Neural progenitor cell (in vitro differentiated cells): ENCODE measurements at regions not wholly inside any gene's neighbourhood (a gene's known extent, or its start where the extent isn't known, plus 50 kb on each side); places are given as distances from the start of the nearest gene placed in this dataset.

Experiments
- DNase-seq: peaks from one replicate; pipeline ENCODE4 v3.0.0-alpha.2; 2016; ENCODE audit warnings: low spot score
- H2AFZ ChIP-seq: fragments of 200-600 bp; sonication (generic); replicated peaks from 2 replicates; pipeline ENCODE4 v1.6.1; 2016; ENCODE audit warnings: antibody characterized with exemption
- H3F3A ChIP-seq: fragments of 200-600 bp; sonication (generic); 2 replicates; pipeline ENCODE4 v1.6.1; 2016; ENCODE audit warnings: antibody characterized with exemption, low read depth
- H3K27ac ChIP-seq: fragments of 200-600 bp; sonication (generic); 2 replicates; pipeline ENCODE4 v1.5.1; 2016; ENCODE audit warnings: mild to moderate bottlenecking
- H3K27me3 ChIP-seq: fragments of 200-600 bp; sonication (generic); 2 replicates; pipeline ENCODE4 v1.6.1; 2016; ENCODE audit warnings: mild to moderate bottlenecking, moderate library complexity
- H3K36me3 ChIP-seq: fragments of 200-600 bp; sonication (generic); 2 replicates; pipeline ENCODE4 v1.5.1; 2016
- H3K4me1 ChIP-seq: fragments of 200-600 bp; sonication (generic); 2 replicates; pipeline ENCODE4 v1.6.1; 2016; ENCODE audit warnings: mixed run types
- H3K4me2 ChIP-seq: fragments of 200-600 bp; sonication (generic); 2 replicates; pipeline ENCODE4 v1.6.1; 2016
- H3K4me3 ChIP-seq: fragments of 200-600 bp; sonication (generic); 2 replicates; pipeline ENCODE4 v1.5.1; 2016
- H3K79me2 ChIP-seq: fragments of 200-600 bp; sonication (generic); 2 replicates; pipeline ENCODE4 v1.6.1; 2016; ENCODE audit warnings: low read depth
- H3K9ac ChIP-seq: fragments of 200-600 bp; sonication (generic); 2 replicates; pipeline ENCODE4 v1.6.1; 2016
- H3K9me3 ChIP-seq: fragments of 200-600 bp; sonication (generic); 2 replicates; pipeline ENCODE4 v1.5.1; 2016; ENCODE audit warnings: low read depth
- H4K20me1 ChIP-seq: fragments of 200-600 bp; sonication (generic); 2 replicates; pipeline ENCODE4 v1.6.1; 2016; ENCODE audit warnings: low read depth
- H3K27ac Mint-ChIP-seq: 3 replicates; pipeline ENCODE4 v1.8.0; 2021; ENCODE audit warnings: mixed read lengths
- H3K27me3 Mint-ChIP-seq: 2 replicates; pipeline ENCODE4 v1.8.0; 2022; ENCODE audit warnings: low read depth, mild to moderate bottlenecking, inconsistent platforms, moderate library complexity, mixed read lengths; ENCODE audit not compliant: insufficient read depth
- H3K36me3 Mint-ChIP-seq: 3 replicates; pipeline ENCODE4 v1.8.0; 2021; ENCODE audit warnings: mixed read lengths
- H3K4me1 Mint-ChIP-seq: 3 replicates; pipeline ENCODE4 v1.8.0; 2021; ENCODE audit warnings: mixed read lengths
- H3K4me3 Mint-ChIP-seq: 3 replicates; pipeline ENCODE4 v1.8.0; 2021; ENCODE audit warnings: mild to moderate bottlenecking, moderate library complexity, mixed read lengths
- H3K9me3 Mint-ChIP-seq: 3 replicates; pipeline ENCODE4 v1.8.0; 2020; ENCODE audit warnings: mixed read lengths
- CTCF ChIP-seq: fragments of 200-600 bp; sonication (generic); IDR thresholded peaks from 2 replicates; pipeline ENCODE4 v1.5.1; 2017; ENCODE audit warnings: antibody characterized with exemption, mild to moderate bottlenecking
- EZH2 ChIP-seq: fragments of 200-600 bp; sonication (generic); IDR thresholded peaks from 2 replicates; pipeline ENCODE4 v1.6.1; 2017; ENCODE audit warnings: antibody characterized with exemption, mild to moderate bottlenecking, moderate library complexity
- EZH2phosphoT487 ChIP-seq: fragments of 200-600 bp; sonication (generic); IDR thresholded peaks from 2 replicates; pipeline ENCODE4 v1.6.1; 2017; ENCODE audit warnings: antibody characterized with exemption

GRCh38 chr5:149435660-149436059, 56.6 kb upstream of the IL17B start:
- H2AFZ ChIP-seq: no peak overlapping the region
- no peaks in the 10 kb centered on the region for H4K20me1 ChIP-seq
- H3K4me1 Mint-ChIP-seq: peaks cover 16% of the 10 kb centered on the region

GRCh38 chr5:149435015-149435376, 55.9 kb upstream of the IL17B start:
- H3F3A ChIP-seq: peaks cover 9% of the 10 kb centered on the region
- Mint-ChIP-seq H3K27ac (no peak overlapping the region), H3K9me3 (no peaks in the 10 kb centered on the region), H3K4me1 (peaks cover 15% of the 10 kb centered on the region), H3K36me3 (no peaks in the 10 kb centered on the region), H3K27me3 (peaks cover 9% of the 10 kb centered on the region), H3K4me3 (no peak overlapping the region)
- H3K79me2 ChIP-seq: no peaks in the 10 kb centered on the region
- no peak overlapping the region for H3K4me2 ChIP-seq
- no peaks in the 10 kb centered on the region for H3K27me3 ChIP-seq
- peaks cover 8% of the 10 kb centered on the region for H3K4me1 ChIP-seq
- no peaks in the 10 kb centered on the region for H3K9me3 ChIP-seq
- no peaks in the 10 kb centered on the region for H4K20me1 ChIP-seq
- DNase-seq: no peak
- no peaks in the 10 kb centered on the region for H3K36me3 ChIP-seq
- no peak overlapping the region for H3K27ac ChIP-seq
- TF ChIP-seq CTCF: no peak
- no peak for TF ChIP-seq EZH2
- TF ChIP-seq EZH2phosphoT487: no peak
- no peak overlapping the region for H3K9ac ChIP-seq
- no peak overlapping the region for H3K4me3 ChIP-seq
- H2AFZ ChIP-seq: no peak overlapping the region

More at GRCh38 chr5:149435660-149436059, 56.6 kb upstream of the IL17B start:
- H3K36me3 ChIP-seq: no peaks in the 10 kb centered on the region
- no peaks in the 10 kb centered on the region for H3K27me3 ChIP-seq
- no peak overlapping the region for H3K27ac ChIP-seq
- Mint-ChIP-seq H3K36me3 (no peaks in the 10 kb centered on the region), H3K9me3 (no peaks in the 10 kb centered on the region), H3K27ac (no peak overlapping the region), H3K27me3 (peaks cover 6% of the 10 kb centered on the region), H3K4me3 (no peak overlapping the region)
- no peaks in the 10 kb centered on the region for H3K79me2 ChIP-seq
- peaks cover 8% of the 10 kb centered on the region for H3K4me1 ChIP-seq
- no peak overlapping the region for H3K9ac ChIP-seq
- no peak overlapping the region for H3K4me2 ChIP-seq
- no peak overlapping the region for H3K4me3 ChIP-seq
- H3K9me3 ChIP-seq: no peaks in the 10 kb centered on the region
- TF ChIP-seq CTCF (no peak), EZH2phosphoT487 (no peak), EZH2 (no peak)
- DNase-seq: no peak
- H3F3A ChIP-seq: peaks cover 9% of the 10 kb centered on the region

GRCh38 chr5:149434162-149435014, 55.3 kb upstream of the IL17B start:
- no peak overlapping the region for H3K4me3 Mint-ChIP-seq
- Histone ChIP-seq H3K9ac (no peak overlapping the region), H3K27ac (no peak overlapping the region), H2AFZ (no peak overlapping the region), H3K79me2 (no peaks in the 10 kb centered on the region), H3K4me3 (no peak overlapping the region), H3K4me1 (peaks cover 8% of the 10 kb centered on the region), H4K20me1 (no peaks in the 10 kb centered on the region), H3K4me2 (no peak overlapping the region), H3K36me3 (no peaks in the 10 kb centered on the region), H3K27me3 (no peaks in the 10 kb centered on the region), H3F3A (peaks cover 9% of the 10 kb centered on the region), H3K9me3 (no peaks in the 10 kb centered on the region)
- peaks cover 14% of the 10 kb centered on the region for H3K4me1 Mint-ChIP-seq
- peak overlapping the region; percentile 29 for H3K27ac Mint-ChIP-seq
- H3K36me3 Mint-ChIP-seq: no peaks in the 10 kb centered on the region
- H3K27me3 Mint-ChIP-seq: peaks cover 10% of the 10 kb centered on the region
- TF ChIP-seq CTCF: peak; percentile 96
- TF ChIP-seq EZH2phosphoT487: no peak
- TF ChIP-seq EZH2: no peak
- peak; percentile 81 for DNase-seq
- H3K9me3 Mint-ChIP-seq: no peaks in the 10 kb centered on the region
